Cardiac muscle cell (in vitro differentiated cells and primary cell): ENCODE measurements at regions not wholly inside any gene's neighbourhood (a gene's known extent, or its start where the extent isn't known, plus 50 kb on each side); places are given as distances from the start of the nearest gene placed in this dataset.

Experiments
- DNase-seq, 2 donors: peaks; one replicate each; pipeline versions ENCODE4 v3.0.0 to v3.0.0-alpha.2; 2010 to 2017; ENCODE audit warnings: low read depth in 1 of 2, low spot score in 1 of 2
- H3K27ac ChIP-seq: fragments of 200-600 bp; sonication (generic); 2 replicates; pipeline ENCODE4 v1.5.1; 2016
- H3K27me3 ChIP-seq: fragments of 200-600 bp; sonication (generic); 2 replicates; pipeline ENCODE4 v1.6.0; 2016; ENCODE audit warnings: control low read depth
- H3K36me3 ChIP-seq: fragments of 200-600 bp; sonication (generic); 2 replicates; pipeline ENCODE4 v1.5.1; 2016; ENCODE audit warnings: control low read depth
- H3K4me1 ChIP-seq: fragments of 200-600 bp; sonication (generic); 2 replicates; pipeline ENCODE4 v1.8.1; 2017; ENCODE audit warnings: low read depth, mild to moderate bottlenecking, mixed run types
- H3K4me3 ChIP-seq: fragments of 200-600 bp; sonication (generic); 2 replicates; pipeline ENCODE4 v1.5.1; 2016; ENCODE audit warnings: mild to moderate bottlenecking
- H3K9me3 ChIP-seq: fragments of 200-600 bp; sonication (generic); 2 replicates; pipeline ENCODE4 v1.5.1; 2017; ENCODE audit warnings: low read depth, mild to moderate bottlenecking, control low read depth
- CTCF ChIP-seq: IDR thresholded peaks from 2 replicates; pipeline ENCODE4 v1.5.1; 2012; ENCODE audit warnings: low read depth, mild to moderate bottlenecking, low read length

DNA sequence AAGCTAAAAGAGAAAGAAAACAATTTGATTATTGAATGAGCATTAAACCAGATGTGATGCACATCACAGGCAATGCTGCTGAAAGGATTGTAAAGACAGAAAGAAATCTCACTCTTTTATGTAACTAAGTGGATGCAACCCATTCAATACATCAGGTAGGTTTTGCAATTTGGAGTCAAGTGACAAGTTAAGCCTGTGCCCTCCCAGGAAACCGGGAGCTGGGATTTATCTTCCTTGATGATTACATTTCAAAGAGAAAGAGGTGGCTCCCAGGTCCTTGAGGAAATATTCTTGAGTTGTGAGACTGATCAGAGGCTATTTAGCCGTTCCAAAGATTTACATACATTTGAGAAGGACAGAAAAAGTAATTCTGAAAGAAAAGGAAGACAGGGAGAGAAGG lies 219.0 kb upstream of the PROK2 start:
- Histone ChIP-seq H3K4me3 (no peak overlapping the region), H3K27ac (no peak overlapping the region), H3K36me3 (no peaks in the 10 kb centered on the region), H3K27me3 (no peaks in the 10 kb centered on the region), H3K4me1 (no peaks in the 10 kb centered on the region), H3K9me3 (no peaks in the 10 kb centered on the region)
- no peak for DNase-seq
- TF ChIP-seq CTCF = no peak

DNA sequence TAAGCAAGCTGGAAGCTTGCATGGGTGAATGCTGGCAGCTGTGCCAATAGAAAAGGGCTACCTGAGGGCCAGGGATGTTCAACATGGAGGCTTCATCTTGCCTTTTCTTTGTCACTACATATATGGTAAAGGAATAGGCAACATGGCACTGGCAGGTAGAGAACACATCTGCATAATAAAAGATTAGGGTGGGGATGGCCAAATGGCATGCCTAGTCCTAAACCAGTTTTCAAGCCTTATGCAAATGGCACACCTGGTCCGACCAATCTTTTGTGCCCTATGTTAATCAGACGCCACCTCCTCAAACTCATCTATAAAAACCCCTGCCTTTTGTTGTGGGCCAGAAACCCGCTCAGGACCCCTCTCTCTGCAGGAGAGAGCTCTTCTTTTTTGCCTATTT lies 216.8 kb upstream of the PROK2 start:
- DNase-seq = no peak
- no peaks in the 10 kb centered on the region for H3K9me3 ChIP-seq
- H3K36me3 ChIP-seq = no peaks in the 10 kb centered on the region
- no peaks in the 10 kb centered on the region for H3K27me3 ChIP-seq
- no peaks in the 10 kb centered on the region for H3K4me1 ChIP-seq
- TF ChIP-seq CTCF = no peak
- no peak overlapping the region for H3K4me3 ChIP-seq
- no peak overlapping the region for H3K27ac ChIP-seq

- no peak overlapping the region for H3K27ac ChIP-seq
- H3K27me3 ChIP-seq = no peaks in the 10 kb centered on the region
- TF ChIP-seq CTCF = no peak
- H3K4me3 ChIP-seq = no peak overlapping the region
- H3K36me3 ChIP-seq = no peaks in the 10 kb centered on the region
- no peaks in the 10 kb centered on the region for H3K4me1 ChIP-seq
- peak in 1 of 2 donors; percentile 52 for DNase-seq
- no peaks in the 10 kb centered on the region for H3K9me3 ChIP-seq
Observed at GRCh38 chr3:71998995-71999673, 214.2 kb upstream of the PROK2 start.

GRCh38 chr3:71997066-71997653 lies 212.2 kb upstream of the PROK2 start:
- H3K4me1 ChIP-seq = no peaks in the 10 kb centered on the region
- H3K36me3 ChIP-seq = no peaks in the 10 kb centered on the region
- H3K4me3 ChIP-seq = no peak overlapping the region
- no peak for DNase-seq
- no peaks in the 10 kb centered on the region for H3K9me3 ChIP-seq
- no peaks in the 10 kb centered on the region for H3K27me3 ChIP-seq
- no peak for TF ChIP-seq CTCF
- no peak overlapping the region for H3K27ac ChIP-seq

DNA sequence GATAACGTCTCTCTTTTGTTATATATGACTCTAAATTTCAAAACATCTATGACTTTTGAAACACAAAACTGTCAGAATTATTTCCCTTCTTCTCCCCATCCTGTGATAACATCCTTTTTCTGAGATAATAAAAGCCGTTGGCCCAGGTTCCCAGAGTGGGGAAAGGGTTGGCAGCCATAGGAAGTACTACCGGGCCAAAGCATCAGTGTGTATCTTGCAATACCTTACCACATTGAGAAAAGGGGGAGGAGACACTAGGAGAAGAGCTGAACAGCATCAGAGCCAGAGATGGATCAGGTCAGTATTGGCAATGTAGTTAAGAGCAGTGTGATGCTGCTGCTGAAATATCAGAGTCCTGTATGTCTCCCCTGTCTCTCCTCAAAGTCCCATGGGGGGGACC lies 210.0 kb upstream of the PROK2 start:
- no peak overlapping the region for H3K27ac ChIP-seq
- no peaks in the 10 kb centered on the region for H3K36me3 ChIP-seq
- TF ChIP-seq CTCF = no peak
- no peaks in the 10 kb centered on the region for H3K4me1 ChIP-seq
- no peak overlapping the region for H3K4me3 ChIP-seq
- no peaks in the 10 kb centered on the region for H3K27me3 ChIP-seq
- no peaks in the 10 kb centered on the region for H3K9me3 ChIP-seq
- peak in 1 of 2 donors; percentile 27 for DNase-seq
